DOHH2 (cell line): ENCODE measurements at regions not wholly inside any gene's neighbourhood (a gene's known extent, or its start where the extent isn't known, plus 50 kb on each side); places are given as distances from the start of the nearest gene placed in this dataset.

Experiments used
- CTCF ChIP-seq: fragments of 200-600 bp; sonication (generic); IDR thresholded peaks from one replicate; pipeline ENCODE4 v1.5.1; 2014; ENCODE audit warnings: antibody characterized with exemption, mild to moderate bottlenecking, low read depth, low read length; ENCODE audit not compliant: poor library complexity, severe bottlenecking
- EZH2phosphoT487 ChIP-seq: fragments of 200-600 bp; sonication (generic); IDR thresholded peaks from 2 replicates; pipeline ENCODE4 v1.6.1; 2017; ENCODE audit warnings: borderline replicate concordance, mild to moderate bottlenecking, antibody characterized with exemption, low read length, moderate library complexity, mixed read lengths

- TF ChIP-seq CTCF (no peak), EZH2phosphoT487 (no peak)
These were observed 96.2 kb upstream of the SERP2 start for GRCh38 chr13:44277459-44277858.
